HG02798 (cell line): ENCODE measurements at regions not wholly inside any gene's neighbourhood (a gene's known extent, or its start where the extent isn't known, plus 50 kb on each side); places are given as distances from the start of the nearest gene placed in this dataset.
"Not testable (repeated sequence)": the region's sequence is repeated elsewhere in the genome, so short reads cannot be mapped to it uniquely, and the experiment has no call there.

ENCODE experiments used
- ATAC-seq: cut with Tn5 transposase; IDR thresholded peaks from one replicate; pipeline ENCODE4 v1.9.1; 2021; ENCODE audit warnings: mild to moderate bottlenecking; ENCODE audit not compliant: unreplicated experiment, poor library complexity

- no peak for ATAC-seq
Measured at GRCh38 chr2:47653902-47654789, 83.4 kb upstream of the KCNK12 start.

DNA sequence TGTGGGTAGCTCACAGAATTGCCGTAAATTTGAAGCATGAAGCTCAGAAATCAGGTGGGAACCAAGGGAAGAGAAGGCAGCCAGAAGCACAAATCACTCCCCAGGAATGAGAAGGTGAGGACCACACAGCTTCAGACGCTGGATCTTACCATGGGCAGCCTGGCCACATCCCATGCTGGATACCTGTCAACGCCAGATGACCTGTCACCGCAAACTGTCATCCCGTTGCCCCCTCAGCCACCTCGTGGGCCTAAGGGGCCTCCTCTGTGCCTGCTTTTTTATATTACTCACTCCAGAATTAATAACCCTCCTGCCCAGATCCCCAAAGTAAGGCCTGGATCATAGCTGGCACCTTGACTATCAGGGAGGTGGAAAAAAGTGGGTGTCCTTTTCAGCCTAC, 82.3 kb upstream of the KCNK12 start:
- ATAC-seq: no peak

DNA sequence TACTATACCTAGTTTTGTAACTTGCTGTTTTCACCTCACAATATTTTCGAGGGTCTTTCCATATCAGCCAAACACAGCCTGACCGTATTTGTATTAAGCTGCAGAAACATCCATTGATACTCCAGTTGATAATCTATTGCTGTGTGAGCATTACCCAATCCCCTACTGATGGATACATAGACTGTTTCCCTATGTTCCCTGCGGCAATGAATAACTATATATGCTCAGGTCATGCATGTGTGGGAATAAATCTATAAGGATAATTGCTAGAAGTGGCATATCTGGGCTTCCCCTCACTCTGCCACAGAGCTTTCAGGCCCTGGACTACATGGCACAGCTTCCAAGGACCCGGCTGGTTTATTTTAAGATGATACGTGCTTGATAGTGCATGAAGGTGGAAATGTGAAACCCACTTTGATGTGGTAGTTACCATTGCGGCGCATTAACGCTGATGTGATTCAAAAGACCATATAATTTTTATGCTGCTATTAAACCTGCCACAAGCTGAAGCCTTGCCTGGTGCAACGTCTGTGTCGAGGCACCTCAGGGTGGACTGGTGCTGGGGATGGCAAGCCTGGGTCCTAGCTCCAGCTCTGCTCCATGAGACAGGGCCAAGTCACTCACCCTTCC, 81.4 kb upstream of the KCNK12 start:
- no peak for ATAC-seq

DNA sequence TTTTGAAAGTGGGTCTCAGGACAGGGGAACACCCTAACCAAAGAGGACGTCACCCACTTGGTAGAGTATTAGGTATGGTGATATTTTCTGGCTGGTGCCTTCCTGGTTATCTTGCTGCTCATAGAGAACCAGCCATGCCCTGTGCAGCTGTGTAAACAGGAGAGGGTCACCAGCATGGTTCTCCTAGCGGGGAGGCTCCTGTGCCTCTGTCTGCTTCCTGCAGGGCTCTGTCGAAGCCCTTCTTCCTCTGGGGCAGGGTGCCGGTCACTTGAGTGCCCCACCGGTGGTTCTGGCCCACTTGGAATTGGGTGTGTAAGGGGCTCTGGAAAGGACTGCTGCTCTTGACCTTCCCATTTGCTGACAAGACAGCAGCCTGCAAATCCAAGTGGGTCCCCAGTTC, 80.5 kb upstream of the KCNK12 start:
- no peak for ATAC-seq

DNA sequence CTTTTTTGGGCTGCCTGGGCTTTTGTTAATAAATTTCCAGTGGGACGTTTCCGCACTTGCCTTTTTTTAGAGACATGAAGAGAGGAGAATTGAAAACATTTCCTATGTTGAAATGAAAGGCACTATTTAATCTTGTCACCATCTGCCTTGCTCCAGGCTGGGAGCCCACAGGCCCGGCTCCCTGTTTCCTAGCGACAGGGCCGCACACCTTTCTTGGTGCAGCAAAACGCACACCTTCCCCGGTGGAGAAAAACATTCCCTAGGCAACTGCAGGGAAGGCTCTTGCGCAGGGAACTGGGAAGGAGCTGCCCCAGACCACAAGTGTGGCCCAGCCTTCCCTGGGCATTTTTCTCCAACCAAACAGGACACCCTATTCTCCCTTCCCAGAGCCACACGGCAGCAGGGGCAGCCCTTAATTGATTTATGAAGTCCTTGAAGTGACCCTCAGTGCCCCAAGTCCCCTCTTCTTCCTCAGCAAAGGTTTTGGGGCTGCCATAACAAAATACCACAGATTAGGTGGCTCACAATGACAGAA, 79.3 kb upstream of the KCNK12 start:
- ATAC-seq: no peak

DNA sequence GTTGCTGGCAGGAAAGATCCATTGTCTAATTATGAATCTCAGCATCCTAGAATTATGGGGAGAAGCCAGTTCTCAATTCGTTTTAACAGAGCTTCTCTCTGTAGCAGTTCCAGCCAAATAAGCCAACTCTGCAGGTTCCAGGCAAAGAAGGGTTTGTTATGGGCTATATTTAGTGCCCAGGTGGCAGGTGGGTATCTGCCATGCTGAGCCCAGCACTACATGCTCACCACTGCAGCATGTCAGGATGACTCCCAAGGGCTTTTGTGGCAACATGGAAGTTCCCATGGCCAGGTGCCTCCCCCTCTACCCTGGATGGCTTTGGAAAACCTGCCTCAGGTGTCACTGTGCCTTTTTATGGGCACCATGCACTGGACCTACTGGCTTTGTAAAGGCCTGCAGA, 74.5 kb upstream of the KCNK12 start:
- no peak for ATAC-seq

DNA sequence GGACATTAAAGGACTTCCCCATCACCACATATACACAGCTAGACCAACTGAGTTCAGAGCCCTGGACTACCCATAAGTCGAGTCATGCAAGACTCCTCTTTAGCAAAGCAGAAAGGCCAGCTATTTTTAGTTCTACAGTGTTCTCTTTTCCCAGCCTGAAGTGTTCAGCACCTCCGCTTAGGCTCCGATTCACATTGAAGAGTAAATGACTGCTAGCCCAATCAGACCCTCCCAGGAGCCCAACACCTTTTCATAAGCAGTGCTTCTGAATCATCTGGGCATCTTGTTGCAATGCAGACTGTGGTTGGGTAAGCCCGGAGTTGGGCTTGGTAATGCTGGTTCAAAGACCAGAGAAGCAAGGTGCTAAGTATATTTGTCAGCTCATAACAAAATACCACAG, 73.6 kb upstream of the KCNK12 start:
- ATAC-seq: no peak

DNA sequence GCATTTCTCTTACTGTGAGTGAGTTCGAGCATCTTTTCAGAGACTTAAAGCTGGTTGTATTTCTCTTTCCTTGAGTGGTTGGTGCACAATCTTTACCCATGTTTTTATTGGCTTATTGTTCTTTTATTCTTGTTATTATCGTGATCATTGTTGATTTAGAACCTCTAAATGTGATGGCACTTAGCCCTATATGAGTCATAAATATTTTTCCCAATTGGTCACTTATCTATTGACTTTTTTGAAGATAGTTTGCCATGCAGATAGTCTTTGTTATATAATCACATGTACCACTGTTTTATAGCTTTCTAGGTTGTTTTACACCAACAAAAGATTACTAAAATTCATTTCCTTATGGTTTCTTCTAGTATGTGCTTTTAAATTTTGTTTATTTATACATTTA, 70.6 kb upstream of the KCNK12 start:
- ATAC-seq: no peak

- no peak for ATAC-seq
Measured at GRCh38 chr2:47640356-47640755, 69.6 kb upstream of the KCNK12 start.

- ATAC-seq: no peak
Measured at GRCh38 chr2:47639467-47639866, 68.7 kb upstream of the KCNK12 start.

GRCh38 chr2:47638430-47638829, 67.6 kb upstream of the KCNK12 start:
- ATAC-seq: no peak

DNA sequence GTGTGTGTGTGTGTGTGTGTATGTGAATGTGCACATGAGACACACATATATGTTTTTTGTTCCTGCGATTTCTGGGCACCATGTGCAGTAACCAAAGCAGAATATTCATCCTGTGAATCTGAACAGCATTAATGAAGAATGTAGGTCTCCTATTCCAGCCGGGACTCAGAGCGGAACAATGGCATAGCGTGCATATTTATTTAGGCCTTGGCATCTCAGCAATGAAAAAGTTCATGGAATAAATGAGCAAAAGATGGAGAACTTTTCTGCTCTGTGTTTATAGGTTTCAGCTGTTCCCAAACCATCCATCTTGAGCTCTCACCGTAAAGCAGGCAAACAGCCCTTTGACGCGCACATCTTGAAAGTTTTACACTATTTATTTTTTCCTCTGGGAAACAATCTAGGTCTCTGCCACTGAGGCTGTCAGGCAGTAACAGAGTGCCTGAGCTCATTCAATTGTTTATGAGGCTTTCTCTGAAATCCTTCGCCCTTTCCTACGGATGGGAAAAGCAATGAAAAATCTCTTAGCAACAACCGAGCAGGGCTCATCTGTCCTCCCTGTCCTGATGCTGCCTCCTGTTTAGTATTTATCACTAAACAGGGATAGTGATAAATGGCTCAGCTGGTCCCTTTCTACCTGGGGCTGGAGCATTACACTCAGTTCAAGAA, 65.9 kb upstream of the KCNK12 start:
- ATAC-seq: no peak

DNA sequence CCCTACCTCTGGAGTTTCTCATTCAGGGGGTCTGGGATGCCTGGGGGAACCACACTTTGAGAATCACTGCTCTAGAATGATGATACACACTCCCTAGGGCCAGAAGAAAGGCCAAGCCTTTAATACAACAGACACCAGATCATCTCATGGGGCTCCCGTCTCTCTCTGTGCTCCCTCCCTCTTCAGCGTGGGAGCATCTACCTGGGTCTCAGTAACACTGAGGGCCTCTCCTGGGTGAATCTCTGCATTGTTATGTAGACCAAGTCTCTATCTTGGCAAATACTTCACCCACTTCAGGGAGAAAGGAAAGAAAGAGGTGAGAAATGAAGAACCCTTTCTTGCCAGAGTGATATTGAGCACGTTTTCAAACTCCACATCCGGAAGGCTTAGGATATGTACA, 65.4 kb upstream of the KCNK12 start:
- ATAC-seq: no peak

DNA sequence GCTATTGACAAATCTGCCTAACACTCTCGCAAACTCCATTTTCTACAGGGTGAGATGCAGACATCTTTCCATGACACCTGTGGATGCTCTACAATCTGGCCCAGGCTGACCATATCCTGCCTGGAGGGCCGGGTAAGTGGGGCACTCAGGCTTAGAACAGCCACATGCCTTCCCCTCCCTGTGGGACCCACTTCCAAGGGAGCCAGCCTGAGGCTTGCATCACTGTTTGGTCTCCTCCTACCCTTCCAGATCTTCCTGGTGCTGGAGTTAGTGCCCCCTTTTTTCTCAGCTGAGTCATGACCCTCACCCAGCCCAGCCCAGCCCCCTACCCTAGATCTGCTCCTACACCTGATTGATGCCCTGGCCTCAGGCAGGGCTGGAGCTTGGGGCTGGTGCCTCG, 62.0 kb upstream of the KCNK12 start:
- ATAC-seq: no peak

GRCh38 chr2:47631792-47632398, 61.1 kb upstream of the KCNK12 start:
- ATAC-seq: no peak

DNA sequence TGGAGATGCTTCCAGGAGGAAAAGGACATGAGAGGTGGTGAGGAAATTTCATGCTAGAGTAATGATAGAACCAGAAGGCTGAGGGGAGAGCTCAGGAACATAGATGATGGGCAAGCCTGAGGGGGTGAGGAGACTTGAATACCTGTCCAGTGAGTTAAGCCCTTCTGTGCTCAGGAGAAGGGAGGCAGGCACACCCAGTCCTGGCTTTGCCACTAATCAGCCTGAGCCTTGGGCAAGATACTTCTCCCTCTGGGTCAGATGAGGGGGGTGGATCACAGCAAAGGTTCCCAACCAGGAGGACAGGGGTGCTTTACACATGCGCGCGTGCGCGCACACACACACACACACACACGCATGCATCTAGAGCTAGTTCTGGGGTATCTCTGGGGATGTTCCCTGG, 60.5 kb upstream of the KCNK12 start:
- ATAC-seq: no peak

- no peak for ATAC-seq
Measured at GRCh38 chr2:47629501-47630460, 59.0 kb upstream of the KCNK12 start.

GRCh38 chr2:47628904-47629303, 58.1 kb upstream of the KCNK12 start:
- ATAC-seq: no peak

- ATAC-seq: no peak
Measured at GRCh38 chr2:47626664-47627063, 55.9 kb upstream of the KCNK12 start.

GRCh38 chr2:47623140-47623539, 52.4 kb upstream of the KCNK12 start:
- not testable (repeated sequence) for ATAC-seq
